GM23338 (cell line): ENCODE measurements at regions not wholly inside any gene's neighbourhood (a gene's known extent, or its start where the extent isn't known, plus 50 kb on each side); places are given as distances from the start of the nearest gene placed in this dataset.
"Not testable (repeated sequence)": the region's sequence is repeated elsewhere in the genome, so short reads cannot be mapped to it uniquely, and the experiment has no call there.

Source experiments
- ATAC-seq: fragments of 200-7000 bp; cut with Tn5 transposase; 3 replicates; pipeline ENCODE4 v1.9.1; 2020
- DNase-seq: peaks from one replicate; pipeline ENCODE4 v3.0.0-alpha.2; 2015; ENCODE audit warnings: low spot score
- H2AFZ ChIP-seq: fragments of 200-600 bp; sonication (generic); 2 replicates; pipeline ENCODE4 v1.8.0; 2016; ENCODE audit warnings: antibody characterized with exemption, mild to moderate bottlenecking, moderate library complexity
- H3F3A ChIP-seq: fragments of 200-600 bp; sonication (generic); replicated peaks from 2 replicates; pipeline ENCODE4 v1.8.0; 2017; ENCODE audit warnings: antibody characterized with exemption, mixed run types, low read depth
- H3K27ac ChIP-seq: fragments of 200-600 bp; sonication (generic); 2 replicates; pipeline ENCODE4 v1.6.1; 2016; ENCODE audit warnings: low read depth
- H3K27me3 ChIP-seq: fragments of 200-600 bp; sonication (generic); 2 replicates; pipeline ENCODE4 v1.8.0; 2016; ENCODE audit warnings: mild to moderate bottlenecking, mixed run types, moderate library complexity; ENCODE audit not compliant: insufficient read depth
- H3K36me3 ChIP-seq: fragments of 200-600 bp; sonication (generic); 2 replicates; pipeline ENCODE4 v1.8.0; 2016; ENCODE audit warnings: mild to moderate bottlenecking; ENCODE audit not compliant: insufficient read depth
- H3K4me1 ChIP-seq: fragments of 200-600 bp; sonication (generic); 2 replicates; pipeline ENCODE4 v1.8.0; 2016; ENCODE audit warnings: mild to moderate bottlenecking, moderate library complexity; ENCODE audit not compliant: insufficient read depth
- H3K4me2 ChIP-seq: fragments of 200-600 bp; sonication (generic); 2 replicates; pipeline ENCODE4 v1.7.1; 2017; ENCODE audit warnings: mixed run types
- H3K4me3 ChIP-seq: fragments of 200-600 bp; sonication (generic); 2 replicates; pipeline ENCODE4 v1.6.1; 2016; ENCODE audit warnings: mixed run types
- H3K79me2 ChIP-seq: fragments of 200-600 bp; sonication (generic); replicated peaks from 2 replicates; pipeline ENCODE4 v1.8.0; 2017; ENCODE audit warnings: mild to moderate bottlenecking; ENCODE audit not compliant: insufficient read depth
- H3K9me2 ChIP-seq: fragments of 200-600 bp; sonication (generic); 2 replicates; pipeline ENCODE4 v1.8.0; 2017; ENCODE audit not compliant: insufficient read depth
- H4K20me1 ChIP-seq: fragments of 200-600 bp; sonication (generic); replicated peaks from 2 replicates; pipeline ENCODE4 v1.8.0; 2017; ENCODE audit warnings: mild to moderate bottlenecking; ENCODE audit not compliant: insufficient read depth
- H3K27ac Mint-ChIP-seq: 2 replicates; pipeline ENCODE4 v1.8.0; 2020; ENCODE audit warnings: inconsistent platforms, mild to moderate bottlenecking, moderate library complexity, mixed read lengths
- H3K27me3 Mint-ChIP-seq: 3 replicates; pipeline ENCODE4 v1.8.0; 2022; ENCODE audit warnings: low read depth, mild to moderate bottlenecking, moderate library complexity, mixed read lengths, inconsistent platforms; ENCODE audit not compliant: insufficient read depth, poor library complexity
- H3K36me3 Mint-ChIP-seq: 3 replicates; pipeline ENCODE4 v1.8.0; 2021; ENCODE audit warnings: low read depth, mild to moderate bottlenecking, inconsistent platforms, moderate library complexity, mixed read lengths
- H3K4me1 Mint-ChIP-seq: 3 replicates; pipeline ENCODE4 v1.8.0; 2020; ENCODE audit warnings: mild to moderate bottlenecking, inconsistent platforms, mixed read lengths
- H3K4me3 Mint-ChIP-seq: 3 replicates; pipeline ENCODE4 v1.8.0; 2021; ENCODE audit warnings: moderate library complexity, mild to moderate bottlenecking, inconsistent platforms, mixed read lengths
- H3K9me3 Mint-ChIP-seq: 3 replicates; pipeline ENCODE4 v1.8.0; 2020; ENCODE audit warnings: moderate library complexity, mild to moderate bottlenecking, inconsistent platforms, mixed read lengths
- CREB1 ChIP-seq: fragments of 250-450 bp; sonication (Bioruptor Pico); IDR thresholded peaks from 2 replicates; pipeline ENCODE4 v1.5.0; 2020; ENCODE audit warnings: low read depth, mild to moderate bottlenecking, moderate library complexity
- EZH2 ChIP-seq: fragments of 200-600 bp; sonication (generic); IDR thresholded peaks from one replicate; pipeline ENCODE4 v1.8.0; 2017; ENCODE audit warnings: antibody characterized with exemption, mild to moderate bottlenecking, low read depth; ENCODE audit not compliant: unreplicated experiment
- EZH2phosphoT487 ChIP-seq: fragments of 200-600 bp; sonication (generic); IDR thresholded peaks from one replicate; pipeline ENCODE4 v1.8.1; 2018; ENCODE audit warnings: antibody characterized with exemption; ENCODE audit not compliant: unreplicated experiment
- JUNB ChIP-seq: IDR thresholded peaks from one replicate; pipeline ENCODE4 v1.6.1; 2016; ENCODE audit warnings: antibody characterized with exemption; ENCODE audit not compliant: unreplicated experiment
- NANOG ChIP-seq: IDR thresholded peaks from 2 replicates; pipeline ENCODE4 v1.6.1; 2016; ENCODE audit warnings: antibody characterized with exemption, borderline replicate concordance
- POLR2AphosphoS5 ChIP-seq: IDR thresholded peaks from 2 replicates; pipeline ENCODE4 v1.6.1; 2016; ENCODE audit warnings: antibody characterized with exemption, low read depth
- ZNF114 ChIP-seq: fragments of 250-450 bp; sonication (Bioruptor Pico); IDR thresholded peaks from 2 replicates; pipeline ENCODE4 v1.5.0; 2020; ENCODE audit warnings: mild to moderate bottlenecking, moderate library complexity
- TF ChIP-seq, protein P1 (sequence below): IDR thresholded peaks from 2 replicates; pipeline ENCODE4 v1.6.1; 2016; ENCODE audit warnings: antibody characterized with exemption
- TF ChIP-seq, protein P2 (sequence below): IDR thresholded peaks from one replicate; pipeline ENCODE4 v1.6.1; 2018; ENCODE audit warnings: antibody characterized with exemption; ENCODE audit not compliant: unreplicated experiment
- TF ChIP-seq, protein P3 (sequence below), 2 experiments: fragments of 200-600 bp in 1 of 2; sonication (generic) in 1 of 2; conservative IDR thresholded peaks; 2 replicates each; pipeline versions ENCODE4 v1.5.1 to v1.6.1; 2016 to 2017; ENCODE audit warnings: antibody characterized with exemption in 2 of 2, low read depth in 2 of 2, mild to moderate bottlenecking in 2 of 2, moderate library complexity in 1 of 2

DNA sequence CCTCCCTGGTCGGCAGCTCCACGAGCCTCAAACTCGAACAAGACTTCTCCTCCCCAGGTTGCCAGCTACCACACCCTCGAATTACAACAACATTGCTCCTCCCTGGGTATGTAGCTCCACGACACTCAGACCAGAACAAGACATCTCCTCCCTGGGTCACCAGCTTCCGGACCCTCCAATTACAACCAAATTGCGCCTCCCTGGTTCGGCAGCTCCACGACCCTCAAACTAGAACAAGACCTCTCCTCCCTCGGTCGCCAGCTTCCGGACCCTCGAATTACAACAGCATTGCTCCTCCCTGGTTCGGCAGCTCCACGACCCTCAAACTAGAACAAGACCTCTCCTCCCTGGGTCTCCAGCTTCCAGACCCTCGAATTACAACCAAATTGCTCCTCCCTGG is 315.3 kb downstream of the PREX1 start:
- not testable (repeated sequence) for H4K20me1 ChIP-seq, H3F3A ChIP-seq, H3K27me3 ChIP-seq, DNase-seq, H3K4me3 ChIP-seq, ATAC-seq, H3K27ac ChIP-seq, H3K4me1 ChIP-seq, H3K9me2 ChIP-seq, H3K27me3 Mint-ChIP-seq, H3K79me2 ChIP-seq, H3K4me3 Mint-ChIP-seq, H3K27ac Mint-ChIP-seq, H2AFZ ChIP-seq, H3K36me3 ChIP-seq, H3K4me1 Mint-ChIP-seq, H3K4me2 ChIP-seq
- Mint-ChIP-seq H3K36me3 (peaks cover 31% of the 10 kb centered on the region), H3K9me3 (peaks cover 65% of the 10 kb centered on the region)

DNA sequence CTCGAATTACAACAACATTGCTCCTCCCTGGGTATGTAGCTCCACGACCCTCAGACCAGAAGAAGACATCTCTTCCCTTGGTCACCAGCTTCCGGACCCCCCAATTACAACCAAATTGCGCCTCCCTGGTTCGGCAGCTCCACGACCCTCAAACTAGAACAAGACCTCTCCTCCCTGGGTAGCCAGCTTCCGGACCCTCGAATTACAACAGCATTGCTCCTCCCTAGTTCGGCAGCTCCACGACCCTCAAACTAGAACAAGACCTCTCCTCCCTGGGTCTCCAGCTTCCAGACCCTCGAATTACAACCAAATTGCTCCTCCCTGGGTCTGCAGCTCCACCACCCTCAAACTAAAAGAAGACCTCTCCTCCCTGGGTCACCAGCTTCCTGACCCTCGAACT is 322.7 kb downstream of the PREX1 start:
- H3K4me1 ChIP-seq, H3K27ac Mint-ChIP-seq, H3K4me3 ChIP-seq, H3K27me3 Mint-ChIP-seq, H3K9me2 ChIP-seq, DNase-seq, H3F3A ChIP-seq, H3K36me3 ChIP-seq, H3K27me3 ChIP-seq, ATAC-seq, H3K4me3 Mint-ChIP-seq, H3K4me1 Mint-ChIP-seq, H3K4me2 ChIP-seq, H3K27ac ChIP-seq, H2AFZ ChIP-seq, H4K20me1 ChIP-seq, H3K79me2 ChIP-seq: not testable (repeated sequence)
- peaks cover 24% of the 10 kb centered on the region for H3K36me3 Mint-ChIP-seq
- peaks cover 49% of the 10 kb centered on the region for H3K9me3 Mint-ChIP-seq

DNA sequence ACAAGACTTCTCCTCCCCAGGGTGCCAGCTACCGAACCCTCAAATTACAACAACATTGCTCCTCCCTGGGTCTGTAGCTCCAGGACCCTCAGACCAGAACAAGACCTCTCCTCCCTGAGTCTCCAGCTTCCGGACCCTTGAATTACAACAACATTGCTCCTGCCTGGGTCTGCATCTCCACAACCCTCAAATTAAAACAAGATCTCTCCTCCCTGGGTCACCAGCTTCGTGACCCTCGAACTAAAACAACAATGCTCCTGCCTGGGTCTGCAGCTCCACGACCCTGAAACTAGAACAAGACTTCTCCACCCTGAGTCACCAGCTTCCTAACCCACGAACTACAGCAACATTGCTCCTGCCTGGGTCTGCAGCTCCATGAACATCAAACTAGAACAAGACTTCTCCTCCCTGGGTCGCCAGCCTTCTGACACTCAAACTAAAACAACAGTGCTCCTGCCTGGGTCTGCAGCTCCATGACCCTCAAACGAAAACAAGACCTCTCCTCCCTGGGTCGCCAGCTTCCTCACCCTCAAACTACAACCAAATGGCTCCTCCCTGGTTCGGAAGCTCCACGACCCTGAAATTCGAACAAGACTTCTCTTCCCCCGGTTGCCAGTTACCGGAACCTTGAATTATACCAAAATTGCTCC is 324.5 kb downstream of the PREX1 start:
- H3K36me3 ChIP-seq, result no peaks in the 10 kb centered on the region
- DNase-seq, result no peak
- H3K4me2 ChIP-seq, result no peak overlapping the region
- peaks cover 6% of the 10 kb centered on the region for H3K27me3 Mint-ChIP-seq
- no peaks in the 10 kb centered on the region for H3K79me2 ChIP-seq
- H3K27ac Mint-ChIP-seq, result no peak overlapping the region
- no peaks in the 10 kb centered on the region for H3K4me1 Mint-ChIP-seq
- H3K4me1 ChIP-seq, result no peaks in the 10 kb centered on the region
- ATAC-seq, result no peak
- H3K9me3 Mint-ChIP-seq, result peaks cover 36% of the 10 kb centered on the region
- no peaks in the 10 kb centered on the region for H3K9me2 ChIP-seq
- no peaks in the 10 kb centered on the region for H3F3A ChIP-seq
- no peak overlapping the region for H3K27ac ChIP-seq
- H4K20me1 ChIP-seq, result no peaks in the 10 kb centered on the region
- no peak overlapping the region for H3K4me3 ChIP-seq
- H2AFZ ChIP-seq, result no peak overlapping the region
- H3K27me3 ChIP-seq, result no peaks in the 10 kb centered on the region
- H3K4me3 Mint-ChIP-seq, result no peak overlapping the region
- peaks cover 19% of the 10 kb centered on the region for H3K36me3 Mint-ChIP-seq
- no peak for TF ChIP-seq CREB1 (CRISPR knock-in tag)
- TF ChIP-seq, protein P1, sequence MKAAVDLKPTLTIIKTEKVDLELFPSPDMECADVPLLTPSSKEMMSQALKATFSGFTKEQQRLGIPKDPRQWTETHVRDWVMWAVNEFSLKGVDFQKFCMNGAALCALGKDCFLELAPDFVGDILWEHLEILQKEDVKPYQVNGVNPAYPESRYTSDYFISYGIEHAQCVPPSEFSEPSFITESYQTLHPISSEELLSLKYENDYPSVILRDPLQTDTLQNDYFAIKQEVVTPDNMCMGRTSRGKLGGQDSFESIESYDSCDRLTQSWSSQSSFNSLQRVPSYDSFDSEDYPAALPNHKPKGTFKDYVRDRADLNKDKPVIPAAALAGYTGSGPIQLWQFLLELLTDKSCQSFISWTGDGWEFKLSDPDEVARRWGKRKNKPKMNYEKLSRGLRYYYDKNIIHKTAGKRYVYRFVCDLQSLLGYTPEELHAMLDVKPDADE, result no peak
- no peak for TF ChIP-seq EZH2
- TF ChIP-seq JUNB, result no peak
- TF ChIP-seq NANOG, result no peak
- no peak for TF ChIP-seq POLR2AphosphoS5
- TF ChIP-seq, protein P2, sequence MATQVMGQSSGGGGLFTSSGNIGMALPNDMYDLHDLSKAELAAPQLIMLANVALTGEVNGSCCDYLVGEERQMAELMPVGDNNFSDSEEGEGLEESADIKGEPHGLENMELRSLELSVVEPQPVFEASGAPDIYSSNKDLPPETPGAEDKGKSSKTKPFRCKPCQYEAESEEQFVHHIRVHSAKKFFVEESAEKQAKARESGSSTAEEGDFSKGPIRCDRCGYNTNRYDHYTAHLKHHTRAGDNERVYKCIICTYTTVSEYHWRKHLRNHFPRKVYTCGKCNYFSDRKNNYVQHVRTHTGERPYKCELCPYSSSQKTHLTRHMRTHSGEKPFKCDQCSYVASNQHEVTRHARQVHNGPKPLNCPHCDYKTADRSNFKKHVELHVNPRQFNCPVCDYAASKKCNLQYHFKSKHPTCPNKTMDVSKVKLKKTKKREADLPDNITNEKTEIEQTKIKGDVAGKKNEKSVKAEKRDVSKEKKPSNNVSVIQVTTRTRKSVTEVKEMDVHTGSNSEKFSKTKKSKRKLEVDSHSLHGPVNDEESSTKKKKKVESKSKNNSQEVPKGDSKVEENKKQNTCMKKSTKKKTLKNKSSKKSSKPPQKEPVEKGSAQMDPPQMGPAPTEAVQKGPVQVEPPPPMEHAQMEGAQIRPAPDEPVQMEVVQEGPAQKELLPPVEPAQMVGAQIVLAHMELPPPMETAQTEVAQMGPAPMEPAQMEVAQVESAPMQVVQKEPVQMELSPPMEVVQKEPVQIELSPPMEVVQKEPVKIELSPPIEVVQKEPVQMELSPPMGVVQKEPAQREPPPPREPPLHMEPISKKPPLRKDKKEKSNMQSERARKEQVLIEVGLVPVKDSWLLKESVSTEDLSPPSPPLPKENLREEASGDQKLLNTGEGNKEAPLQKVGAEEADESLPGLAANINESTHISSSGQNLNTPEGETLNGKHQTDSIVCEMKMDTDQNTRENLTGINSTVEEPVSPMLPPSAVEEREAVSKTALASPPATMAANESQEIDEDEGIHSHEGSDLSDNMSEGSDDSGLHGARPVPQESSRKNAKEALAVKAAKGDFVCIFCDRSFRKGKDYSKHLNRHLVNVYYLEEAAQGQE, result no peak
- no peak for TF ChIP-seq ZNF114 (CRISPR knock-in tag)
- no peak for TF ChIP-seq EZH2phosphoT487
- TF ChIP-seq, protein P3, sequence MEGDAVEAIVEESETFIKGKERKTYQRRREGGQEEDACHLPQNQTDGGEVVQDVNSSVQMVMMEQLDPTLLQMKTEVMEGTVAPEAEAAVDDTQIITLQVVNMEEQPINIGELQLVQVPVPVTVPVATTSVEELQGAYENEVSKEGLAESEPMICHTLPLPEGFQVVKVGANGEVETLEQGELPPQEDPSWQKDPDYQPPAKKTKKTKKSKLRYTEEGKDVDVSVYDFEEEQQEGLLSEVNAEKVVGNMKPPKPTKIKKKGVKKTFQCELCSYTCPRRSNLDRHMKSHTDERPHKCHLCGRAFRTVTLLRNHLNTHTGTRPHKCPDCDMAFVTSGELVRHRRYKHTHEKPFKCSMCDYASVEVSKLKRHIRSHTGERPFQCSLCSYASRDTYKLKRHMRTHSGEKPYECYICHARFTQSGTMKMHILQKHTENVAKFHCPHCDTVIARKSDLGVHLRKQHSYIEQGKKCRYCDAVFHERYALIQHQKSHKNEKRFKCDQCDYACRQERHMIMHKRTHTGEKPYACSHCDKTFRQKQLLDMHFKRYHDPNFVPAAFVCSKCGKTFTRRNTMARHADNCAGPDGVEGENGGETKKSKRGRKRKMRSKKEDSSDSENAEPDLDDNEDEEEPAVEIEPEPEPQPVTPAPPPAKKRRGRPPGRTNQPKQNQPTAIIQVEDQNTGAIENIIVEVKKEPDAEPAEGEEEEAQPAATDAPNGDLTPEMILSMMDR (conservative IDR thresholded peaks at IDR 0.05; ENCODE audit: low read depth in 2 of 2), result no peak
